KG1 (cell line): ENCODE measurements at regions not wholly inside any gene's neighbourhood (a gene's known extent, or its start where the extent isn't known, plus 50 kb on each side); places are given as distances from the start of the nearest gene placed in this dataset.

Experiments used
- DNase-seq: peaks from one replicate; lab custom pipeline; 2025; lab: John Stamatoyannopoulos, UW

DNA sequence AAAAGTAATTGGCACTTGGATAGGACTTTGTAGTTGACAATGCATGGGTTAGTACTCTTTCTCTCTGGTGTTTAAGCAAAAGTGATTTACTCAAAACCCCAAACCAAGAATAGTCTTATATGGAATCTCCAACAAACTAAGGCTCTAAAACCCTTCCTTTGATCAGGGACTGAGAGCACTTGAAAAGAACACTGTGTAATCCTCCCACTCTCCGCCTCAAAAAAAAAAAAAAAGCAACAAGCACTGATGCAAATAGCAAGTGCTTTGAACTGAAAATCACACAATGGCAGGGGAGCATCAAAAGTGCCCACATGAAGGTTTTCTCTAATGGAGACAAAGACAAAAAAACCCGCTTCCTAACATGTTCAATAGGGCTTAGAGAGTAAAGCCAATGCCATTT, 467.9 kb upstream of the AUTS2 start:
- no peak for DNase-seq

DNA sequence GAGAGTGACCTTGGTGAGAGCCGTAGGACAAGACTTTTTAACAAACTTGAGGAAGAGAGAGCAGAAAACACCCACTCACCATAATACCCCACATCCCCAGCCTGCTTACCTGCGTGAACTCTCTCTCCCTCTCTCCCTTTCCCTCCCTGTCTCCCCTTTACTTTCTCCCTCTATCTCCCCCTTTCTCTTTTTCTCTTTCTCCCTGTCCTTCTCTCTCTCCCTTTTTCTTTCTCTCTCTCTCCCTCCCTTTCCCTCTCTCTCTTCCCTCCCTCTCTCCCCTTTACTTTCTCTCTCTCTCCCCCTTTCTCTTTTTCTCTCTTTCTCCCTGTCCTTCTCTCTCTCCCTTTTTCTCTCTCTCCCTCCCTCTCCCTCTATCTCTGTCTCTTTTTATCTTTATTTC, 464.0 kb upstream of the AUTS2 start:
- DNase-seq = no peak

DNA sequence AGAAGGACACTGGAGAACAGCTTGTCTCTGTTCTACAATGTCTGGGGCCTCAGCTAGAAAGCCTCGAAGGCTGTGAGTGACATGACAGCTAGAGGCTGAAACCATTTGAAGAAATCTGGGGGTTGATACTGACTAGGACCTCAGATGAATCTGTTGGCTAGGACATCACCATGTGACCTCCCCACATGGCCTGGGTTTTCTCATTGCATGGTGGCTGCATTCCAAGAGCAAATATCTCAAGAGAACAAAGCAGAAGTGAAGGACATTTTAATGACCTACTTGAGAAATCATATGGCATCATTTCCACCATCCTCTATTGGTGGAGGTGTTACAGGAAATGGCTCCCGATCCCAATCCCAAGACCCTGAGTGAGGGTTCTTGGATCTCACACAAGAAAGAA, 450.6 kb upstream of the AUTS2 start:
- no peak for DNase-seq

DNA sequence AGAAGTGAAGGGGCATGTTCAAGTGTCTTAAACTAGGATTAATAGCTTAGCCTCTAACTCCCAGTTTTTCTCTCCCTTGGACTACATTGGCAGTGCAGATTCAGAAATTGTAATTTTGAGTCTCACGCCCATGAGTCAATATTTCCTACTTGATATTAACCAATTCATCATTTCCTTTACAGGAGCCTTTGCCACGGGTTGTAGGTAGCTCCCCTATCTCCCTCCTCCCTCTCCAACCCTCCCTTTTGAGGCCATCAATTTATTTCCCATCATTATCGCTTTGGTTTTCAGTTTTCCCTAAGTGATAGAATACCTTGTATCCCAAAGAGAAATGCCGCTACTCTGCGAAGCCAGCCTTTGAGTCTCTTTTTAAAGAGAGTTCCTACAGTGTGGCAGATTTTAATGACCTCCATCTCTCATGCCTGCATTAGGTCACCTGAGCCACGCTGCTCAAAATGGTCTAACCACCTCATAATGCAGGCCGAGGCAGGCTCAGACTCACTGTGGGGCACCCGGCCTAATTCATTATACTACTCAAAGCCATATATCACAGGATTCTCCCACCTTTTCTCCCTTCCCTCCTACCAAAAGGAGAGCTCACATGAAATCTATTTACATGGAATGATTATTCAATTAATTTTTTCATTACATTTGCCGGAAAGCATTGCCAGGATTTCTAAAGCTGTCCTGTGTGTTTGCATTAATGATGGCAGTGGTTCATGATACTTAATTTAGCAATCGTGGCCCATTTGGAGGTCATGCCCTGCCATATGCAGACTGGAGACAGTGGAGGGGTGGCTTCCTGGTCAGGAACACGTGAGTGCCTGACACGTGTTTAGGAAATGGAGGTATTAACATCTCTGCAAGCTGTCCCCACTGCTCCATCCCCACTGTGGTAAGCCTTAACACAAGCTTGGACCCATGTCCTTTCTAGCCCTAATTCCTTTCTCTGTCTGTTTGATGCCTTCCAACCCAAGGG, 448.2 kb upstream of the AUTS2 start:
- no peak for DNase-seq

DNA sequence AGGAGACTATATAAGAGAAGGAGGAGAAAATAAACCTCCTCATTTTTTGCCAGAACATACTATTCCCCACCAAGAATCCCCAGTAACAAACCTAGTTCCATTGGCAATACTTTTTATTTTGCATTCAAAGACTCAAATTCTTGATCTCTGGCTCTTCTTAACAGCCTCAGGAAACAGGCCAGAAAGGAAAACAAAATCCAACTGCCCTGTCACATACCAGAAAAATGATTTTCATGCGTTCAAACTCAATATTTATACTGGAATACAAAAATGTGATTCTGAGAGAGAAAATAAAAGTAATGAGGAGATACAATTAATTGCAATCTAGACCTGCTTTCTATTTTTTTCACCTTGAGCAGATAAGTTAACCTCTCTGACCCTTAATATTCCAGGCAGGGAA, 435.9 kb upstream of the AUTS2 start:
- DNase-seq = no peak

DNA sequence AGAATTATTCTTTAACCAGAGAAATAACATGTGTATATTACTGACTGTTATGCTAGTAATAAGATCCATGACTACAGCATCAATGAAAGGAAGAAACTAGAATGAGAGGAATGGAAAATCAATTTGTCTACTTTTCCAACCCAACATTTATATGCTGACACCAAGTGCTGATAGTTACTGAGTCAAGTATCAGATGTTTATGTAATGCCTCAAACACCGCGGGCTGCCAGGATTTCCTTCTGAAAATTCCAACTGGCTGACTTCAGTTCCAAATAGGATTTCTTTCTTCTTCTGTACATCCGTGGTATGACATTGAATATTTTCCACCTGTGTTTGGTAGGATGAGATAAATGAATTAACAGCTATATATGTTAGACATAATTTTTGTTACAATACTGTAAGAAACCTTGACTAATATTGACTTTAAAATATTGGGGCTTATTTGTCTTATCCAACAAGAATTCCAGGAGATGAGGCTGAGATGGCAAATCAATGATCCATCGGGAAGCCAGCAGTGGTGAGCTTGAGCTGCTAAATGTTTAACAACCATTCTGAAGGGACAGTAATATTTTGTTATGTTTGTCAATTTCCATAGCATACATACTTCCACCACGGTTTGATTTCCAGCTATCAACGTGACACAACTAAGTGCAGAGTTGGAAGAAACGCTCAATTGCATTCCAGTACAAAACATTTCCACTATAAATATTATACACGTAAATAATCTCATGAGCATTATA, 435.2 kb upstream of the AUTS2 start:
- DNase-seq = no peak

DNA sequence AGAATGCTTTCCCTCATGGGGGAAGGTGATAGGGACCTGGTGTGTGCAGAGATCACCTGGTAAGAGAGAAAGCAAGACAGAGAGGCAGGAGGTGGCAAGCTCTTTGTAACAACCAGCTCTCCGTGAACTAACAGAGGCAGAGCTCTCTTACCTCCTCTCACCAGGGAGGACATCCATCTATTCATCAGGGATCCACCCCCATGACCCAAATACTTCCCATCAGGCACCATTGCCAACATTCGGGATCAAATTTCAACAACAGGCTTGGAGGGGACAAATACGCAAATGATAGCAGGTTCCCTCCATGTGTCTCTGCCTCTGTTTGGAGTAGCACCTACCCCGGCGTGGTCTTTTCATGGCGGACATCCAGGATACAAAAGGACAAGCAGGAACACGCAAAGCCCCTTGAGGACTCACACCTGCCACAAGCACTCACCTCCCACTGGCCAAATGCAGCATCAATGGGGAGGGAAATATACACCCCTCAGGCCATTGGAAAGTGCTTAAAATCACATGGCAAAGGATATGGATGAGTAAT, 431.2 kb upstream of the AUTS2 start:
- DNase-seq = no peak

DNA sequence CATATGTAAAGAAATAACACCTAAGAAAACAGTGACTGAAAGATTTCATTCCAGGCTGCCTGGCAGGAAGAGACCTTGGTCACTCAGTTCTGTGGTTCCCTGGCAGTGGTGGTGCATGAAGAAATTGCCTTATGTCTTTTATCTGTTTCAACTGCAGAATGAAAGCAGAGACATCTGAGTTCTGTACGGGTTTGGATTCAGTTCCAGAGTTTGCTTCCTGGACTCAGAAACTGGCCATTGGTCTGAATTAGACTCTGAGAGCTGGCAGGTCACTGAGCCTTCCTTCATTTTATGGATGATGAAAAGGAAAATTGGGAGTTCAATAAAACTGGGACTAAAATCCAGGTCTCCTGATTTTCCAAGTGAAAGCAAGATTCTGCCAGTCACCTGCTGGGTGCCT, 428.9 kb upstream of the AUTS2 start:
- DNase-seq = no peak

DNA sequence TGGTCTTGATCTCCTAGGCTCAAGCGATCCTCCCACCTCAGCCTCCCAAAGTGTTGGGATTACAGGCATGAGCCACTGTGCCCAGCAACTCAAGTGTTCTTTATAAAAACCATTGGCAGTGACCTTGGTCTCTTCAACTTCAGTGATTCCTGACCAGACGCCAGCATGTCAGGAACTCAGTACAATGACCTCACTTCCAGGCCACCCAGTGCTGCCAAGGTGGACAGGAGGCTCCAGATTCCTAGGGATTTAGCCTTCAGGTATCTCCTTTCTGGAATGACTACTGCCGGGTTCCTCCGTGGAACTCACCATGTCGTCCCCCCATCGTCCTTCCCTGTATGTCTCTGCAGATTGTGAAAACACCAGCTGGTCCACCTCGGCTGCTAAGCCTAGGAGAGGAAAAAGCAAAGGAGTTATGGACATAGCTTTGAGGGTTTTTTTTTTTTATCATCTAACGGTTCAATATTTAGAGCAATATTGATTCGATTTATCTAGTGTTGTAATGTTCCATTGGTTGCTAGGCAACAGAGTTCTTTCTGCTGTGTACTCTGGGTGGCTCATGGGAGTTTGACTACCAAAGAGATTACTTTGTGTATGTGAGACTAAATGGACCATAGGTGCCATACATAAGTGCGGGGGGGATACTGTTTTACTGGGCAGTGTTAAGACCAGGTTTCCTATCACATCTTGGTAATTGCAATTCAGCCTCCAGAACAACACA, 425.8 kb upstream of the AUTS2 start:
- DNase-seq = no peak

DNA sequence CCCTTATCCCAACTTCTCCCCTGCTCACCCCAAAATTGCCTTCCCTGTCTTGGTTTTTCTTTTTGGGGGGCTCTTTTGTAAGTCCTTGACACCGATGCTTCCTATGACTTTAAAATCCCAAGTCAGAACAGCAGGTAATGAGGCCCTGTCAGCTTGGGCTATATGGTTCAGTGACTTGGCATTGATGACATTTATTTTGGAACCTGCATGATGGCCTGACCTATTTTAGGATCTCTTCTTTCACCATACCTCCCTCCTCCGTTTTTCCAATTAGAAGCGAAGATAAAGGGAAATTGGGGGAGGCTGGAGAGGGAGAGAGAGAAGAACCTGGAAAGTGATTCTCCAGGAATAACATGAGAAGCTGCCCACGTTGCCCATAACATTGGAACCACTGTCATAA, 424.9 kb upstream of the AUTS2 start:
- no peak for DNase-seq

DNA sequence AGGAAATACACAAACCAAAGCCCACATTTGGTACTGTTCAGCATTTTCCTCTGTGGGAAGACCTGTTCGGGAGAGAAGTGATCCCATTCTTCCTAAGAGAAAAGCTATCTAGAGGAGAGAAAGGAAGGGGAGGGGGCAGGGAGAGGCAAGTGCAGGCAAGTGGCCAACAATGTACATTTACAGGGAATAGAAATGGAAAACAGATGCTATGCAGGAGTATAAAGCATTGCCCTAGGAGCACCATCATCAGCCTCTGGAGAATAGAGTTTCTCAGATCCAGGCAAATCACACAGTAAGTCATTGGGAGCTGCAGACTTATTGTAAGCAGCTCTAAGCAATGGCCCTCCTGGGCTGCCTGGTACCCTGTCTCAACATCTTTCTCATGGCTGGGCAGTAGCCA, 424.4 kb upstream of the AUTS2 start:
- no peak for DNase-seq

DNA sequence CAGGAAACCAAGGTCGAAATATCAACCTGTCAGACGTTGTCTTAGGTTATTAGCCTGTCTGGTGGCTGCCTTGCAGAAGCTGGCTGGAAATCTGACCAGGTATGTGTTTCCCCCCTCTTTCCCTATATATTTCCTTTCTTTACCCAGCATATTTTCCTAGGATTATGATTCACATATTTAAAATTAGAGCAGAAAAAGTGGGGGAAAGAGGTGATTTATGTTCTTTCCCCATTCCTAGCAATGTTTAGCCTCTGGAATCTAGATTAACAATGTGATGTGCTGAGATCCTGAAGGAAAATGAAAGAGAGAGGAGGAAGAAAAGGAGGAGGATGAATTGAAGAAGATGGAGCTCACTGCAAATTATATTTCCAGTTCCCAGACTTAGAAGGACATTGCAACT, 421.4 kb upstream of the AUTS2 start:
- no peak for DNase-seq

DNA sequence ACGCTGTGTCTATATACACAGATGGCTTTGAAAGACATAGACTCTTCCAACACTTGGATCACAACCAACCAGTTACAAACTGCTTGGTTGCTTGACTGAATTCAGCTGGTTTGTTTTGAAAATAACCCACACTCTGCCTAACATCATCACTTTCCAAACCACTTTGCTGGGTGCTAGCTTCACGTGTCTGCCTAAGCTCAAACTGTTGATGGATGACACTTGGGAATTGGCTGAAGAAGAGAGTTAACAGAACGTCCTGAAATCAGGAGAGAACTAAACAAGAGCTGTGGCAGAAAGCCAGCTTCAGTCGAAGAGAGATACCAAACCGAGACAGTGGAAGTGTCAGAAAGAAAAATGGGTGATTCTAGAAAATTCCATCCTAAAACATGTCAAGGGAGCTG, 420.8 kb upstream of the AUTS2 start:
- DNase-seq = no peak

DNA sequence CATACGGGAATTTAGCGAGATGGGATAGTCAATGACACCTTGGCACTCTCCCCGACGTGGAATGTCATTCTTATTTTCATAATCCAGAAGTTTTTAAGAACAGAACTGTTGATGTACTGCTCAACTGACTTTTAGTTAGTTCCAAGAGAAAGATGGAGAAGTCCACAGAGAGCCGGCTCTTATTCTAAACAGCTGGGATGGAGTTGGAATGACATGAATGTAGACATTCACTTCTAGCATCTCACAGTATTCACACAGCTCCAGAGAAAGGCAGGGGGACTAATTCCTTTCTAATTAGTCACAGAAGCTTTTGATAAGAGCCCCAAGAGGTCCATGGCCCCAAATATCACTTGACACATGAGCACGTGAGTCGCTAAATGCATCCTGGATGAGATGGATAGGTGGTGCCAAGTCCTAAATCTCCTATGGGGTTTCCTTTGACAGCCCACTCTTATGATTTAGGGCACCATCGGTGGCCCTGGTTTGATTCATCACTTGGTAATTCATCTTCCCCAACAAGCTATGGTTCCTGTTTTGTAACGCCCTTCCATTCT, 420.3 kb upstream of the AUTS2 start:
- no peak for DNase-seq

DNA sequence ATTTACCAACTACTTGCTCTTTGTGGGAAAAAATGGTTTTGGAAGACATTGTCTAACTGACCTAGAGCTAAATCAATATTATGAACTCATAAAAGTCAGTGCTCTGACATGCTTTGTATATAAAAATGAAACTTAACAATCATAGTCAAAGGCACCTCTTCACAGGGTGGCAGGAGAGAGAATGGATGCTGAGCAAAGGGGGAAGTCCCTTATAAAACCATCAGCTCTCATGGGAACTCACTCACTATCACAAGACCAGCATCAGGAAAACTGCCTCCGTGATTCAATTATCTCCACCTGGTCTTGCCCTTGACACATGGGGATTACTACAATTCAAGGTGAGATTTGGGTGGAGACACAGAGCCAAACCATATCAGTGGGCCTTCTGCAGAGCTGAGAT, 417.6 kb upstream of the AUTS2 start:
- no peak for DNase-seq

DNA sequence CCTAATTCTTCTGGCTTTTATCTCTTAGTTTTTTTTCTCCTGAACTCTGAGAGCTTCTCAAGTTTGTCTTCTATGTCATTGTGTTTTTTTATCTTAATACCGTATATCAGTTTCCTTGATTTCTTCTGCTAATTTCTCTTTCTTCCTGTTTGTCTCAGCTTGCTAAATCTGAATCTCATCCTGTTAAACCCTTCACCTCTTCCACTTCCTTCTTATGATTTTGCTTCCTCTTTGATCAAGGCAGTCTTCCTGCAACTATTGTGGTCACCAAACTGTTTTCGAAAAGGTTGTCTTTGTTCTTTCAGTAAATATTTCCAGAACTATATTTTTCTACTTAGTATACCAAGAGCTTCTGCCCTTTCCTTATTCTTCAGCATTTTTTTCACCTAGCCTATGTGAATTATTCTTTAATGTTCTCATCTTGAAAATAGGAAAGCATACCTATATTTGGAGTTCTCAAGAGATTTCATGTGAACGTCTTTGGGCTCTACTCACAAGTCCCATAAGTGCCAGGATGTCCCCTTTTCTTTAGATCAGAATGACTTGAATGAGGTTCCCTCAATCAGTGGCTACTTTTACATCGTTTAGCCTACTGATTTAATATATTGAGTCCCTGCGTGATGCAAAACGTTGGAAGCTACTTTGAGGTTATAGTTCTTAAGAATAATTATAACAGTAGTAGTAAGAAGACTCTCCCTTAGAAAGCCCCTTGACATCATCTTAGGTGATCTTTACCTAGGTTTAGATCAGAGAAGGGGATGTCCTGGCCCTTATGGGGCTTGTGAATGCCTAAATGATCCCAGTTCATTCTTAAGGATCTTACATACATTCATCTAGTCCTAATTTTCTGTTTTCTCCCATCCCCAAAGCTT, 415.4 kb upstream of the AUTS2 start:
- no peak for DNase-seq

DNA sequence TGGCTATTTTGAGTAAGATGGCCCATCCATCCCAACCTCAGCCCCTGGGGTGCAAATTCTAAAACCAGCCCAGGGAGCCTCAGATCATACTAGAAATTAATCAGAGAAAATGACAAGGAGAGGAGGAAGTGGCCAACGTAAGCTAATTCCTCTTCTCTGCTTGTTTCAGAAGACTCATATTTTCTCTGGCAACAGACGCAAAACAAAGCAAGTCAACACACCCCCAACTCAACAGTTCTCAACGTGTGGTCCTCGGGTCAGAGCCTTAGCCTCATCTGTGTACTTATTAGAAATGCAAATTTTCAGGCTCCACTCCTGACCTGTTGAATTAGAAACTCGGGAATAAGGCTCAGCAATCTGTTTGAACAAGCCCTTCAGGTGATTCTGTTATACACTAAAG, 413.9 kb upstream of the AUTS2 start:
- no peak for DNase-seq

DNA sequence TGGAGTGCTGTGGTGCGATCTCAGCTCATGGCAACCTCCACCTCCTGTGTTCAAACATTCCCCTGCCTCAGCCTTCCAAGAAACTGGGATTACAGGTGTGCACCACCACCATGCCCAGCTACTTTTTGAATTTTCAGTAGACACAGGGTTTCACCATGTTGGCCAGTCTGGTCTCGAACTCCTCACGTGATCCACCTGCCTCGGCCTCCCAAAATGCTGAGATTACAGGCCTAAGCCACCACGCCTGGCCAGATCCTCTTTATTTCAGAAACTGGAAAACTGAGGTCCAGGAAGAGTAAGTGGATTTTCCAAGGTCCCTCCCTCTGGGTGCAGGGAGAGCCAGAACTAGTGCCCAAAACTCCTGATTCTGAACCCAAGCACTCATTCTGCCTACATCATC, 413.1 kb upstream of the AUTS2 start:
- no peak for DNase-seq

DNA sequence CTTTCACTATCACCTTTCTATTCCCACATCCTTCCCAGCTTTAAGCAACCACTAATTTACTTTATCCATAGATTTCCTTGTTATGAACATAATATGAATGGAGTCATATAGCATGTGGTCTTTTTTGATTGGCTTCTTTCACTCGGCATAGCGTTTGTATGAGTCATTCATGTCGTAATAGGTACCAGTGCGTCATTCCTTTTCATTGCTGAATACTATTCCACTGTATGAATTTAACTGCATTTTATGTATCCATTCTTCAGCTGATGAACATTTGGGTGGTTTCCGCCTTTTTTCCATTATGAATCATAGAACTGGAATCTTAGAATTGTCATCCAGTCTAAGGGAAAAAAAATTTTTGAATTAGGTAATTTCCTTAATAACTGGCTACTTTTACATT, 411.3 kb upstream of the AUTS2 start:
- no peak for DNase-seq

DNA sequence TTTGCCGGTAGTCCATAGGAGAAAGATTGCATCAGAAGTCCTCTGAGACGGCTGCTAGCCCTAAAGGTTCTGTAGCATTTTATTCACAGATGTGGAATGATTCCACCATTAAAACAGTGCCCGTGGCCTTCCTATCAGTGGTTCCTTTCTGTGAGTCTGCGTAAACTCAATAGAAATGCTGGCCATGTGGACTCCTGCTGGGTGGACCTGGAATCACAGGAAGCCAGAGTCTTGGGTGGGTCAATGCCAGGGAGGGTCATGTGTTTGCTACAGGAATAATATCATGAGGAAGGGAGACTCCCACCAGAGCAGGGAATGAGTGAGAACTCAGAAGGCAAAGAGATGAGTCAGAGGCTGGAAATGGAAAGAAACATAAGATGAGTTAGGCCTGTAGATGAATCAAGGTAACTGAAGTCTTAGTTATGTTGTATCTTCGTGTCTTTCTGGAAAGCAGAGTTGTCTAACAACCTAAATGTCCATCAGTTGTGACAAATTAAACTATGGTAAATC, 410.4 kb upstream of the AUTS2 start:
- no peak for DNase-seq

DNA sequence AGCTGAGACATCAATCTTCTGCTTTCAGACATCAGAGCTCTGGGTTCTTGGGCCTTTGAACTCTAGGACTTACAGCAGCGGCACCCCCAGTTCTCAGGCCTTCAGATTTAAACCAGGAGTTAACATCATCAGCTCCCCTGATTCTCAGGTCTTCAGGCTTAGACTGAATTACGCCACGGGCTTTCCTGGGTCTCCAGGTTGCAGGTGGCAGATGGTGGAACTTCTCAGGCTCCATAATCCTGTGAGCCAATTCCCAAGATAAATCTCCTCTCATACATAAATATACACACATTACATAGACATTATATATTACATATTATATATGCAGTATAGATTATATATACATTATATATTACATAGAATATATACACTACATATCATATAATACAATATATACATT, 408.9 kb upstream of the AUTS2 start:
- no peak for DNase-seq
